ENCODE measurements at regions not wholly inside any gene's neighbourhood (a gene's known extent, or its start where the extent isn't known, plus 50 kb on each side); places are given as distances from the start of the nearest gene placed in this dataset.

GRCh38 chr22:48218889-48219420 lies 1456.5 kb downstream of the TBC1D22A start:
- TF ChIP-seq POLR2A (IDR thresholded peaks at IDR 0.05) = no peak
- TF ChIP-seq, protein P1, sequence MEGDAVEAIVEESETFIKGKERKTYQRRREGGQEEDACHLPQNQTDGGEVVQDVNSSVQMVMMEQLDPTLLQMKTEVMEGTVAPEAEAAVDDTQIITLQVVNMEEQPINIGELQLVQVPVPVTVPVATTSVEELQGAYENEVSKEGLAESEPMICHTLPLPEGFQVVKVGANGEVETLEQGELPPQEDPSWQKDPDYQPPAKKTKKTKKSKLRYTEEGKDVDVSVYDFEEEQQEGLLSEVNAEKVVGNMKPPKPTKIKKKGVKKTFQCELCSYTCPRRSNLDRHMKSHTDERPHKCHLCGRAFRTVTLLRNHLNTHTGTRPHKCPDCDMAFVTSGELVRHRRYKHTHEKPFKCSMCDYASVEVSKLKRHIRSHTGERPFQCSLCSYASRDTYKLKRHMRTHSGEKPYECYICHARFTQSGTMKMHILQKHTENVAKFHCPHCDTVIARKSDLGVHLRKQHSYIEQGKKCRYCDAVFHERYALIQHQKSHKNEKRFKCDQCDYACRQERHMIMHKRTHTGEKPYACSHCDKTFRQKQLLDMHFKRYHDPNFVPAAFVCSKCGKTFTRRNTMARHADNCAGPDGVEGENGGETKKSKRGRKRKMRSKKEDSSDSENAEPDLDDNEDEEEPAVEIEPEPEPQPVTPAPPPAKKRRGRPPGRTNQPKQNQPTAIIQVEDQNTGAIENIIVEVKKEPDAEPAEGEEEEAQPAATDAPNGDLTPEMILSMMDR (IDR thresholded peaks at IDR 0.05) = no peak

Measured in heart left ventricle (tissue), 13 donors.